ENCODE measurements at regions not wholly inside any gene's neighbourhood (a gene's known extent, or its start where the extent isn't known, plus 50 kb on each side); places are given as distances from the start of the nearest gene placed in this dataset.
A peak's percentile ranks its signal among the peaks of the same experiment; 100 is the strongest.
"Not testable (repeated sequence)": the region's sequence is repeated elsewhere in the genome, so short reads cannot be mapped to it uniquely, and the experiment has no call there.

- no peak overlapping the region for H3K4me3 ChIP-seq
- no peaks in the 10 kb centered on the region for H3K36me3 ChIP-seq (ENCODE audit: low read depth)
- ATAC-seq: no peak
- intact Hi-C loops (cut with DNase I, micrococcal nuclease): no loop called here
- no peak for TF ChIP-seq CTCF (IDR thresholded peaks at IDR 0.05)
- H3K4me1 ChIP-seq (ENCODE audit: low read depth): peaks cover 2% of the 10 kb centered on the region
- H3K9me3 ChIP-seq: no peaks in the 10 kb centered on the region
- DNase-seq: no peak
Measured at GRCh38 chr1:38730511-38731397, 128.8 kb downstream of the RRAGC start.

- no peak for ATAC-seq
- no peak for TF ChIP-seq CTCF (IDR thresholded peaks at IDR 0.05)
- H3K4me1 ChIP-seq (ENCODE audit: low read depth): peaks cover 2% of the 10 kb centered on the region
- no peaks in the 10 kb centered on the region for H3K36me3 ChIP-seq (ENCODE audit: low read depth)
- H3K4me3 ChIP-seq: no peak overlapping the region
- intact Hi-C loops (cut with DNase I, micrococcal nuclease): no loop called here
- H3K9me3 ChIP-seq: no peaks in the 10 kb centered on the region
- DNase-seq: no peak
Measured at GRCh38 chr1:38728585-38728908, 131.0 kb downstream of the RRAGC start.

- ATAC-seq: peak; percentile 80
- Histone ChIP-seq H3K4me1 (ENCODE audit: low read depth) (peaks cover 2% of the 10 kb centered on the region), H3K4me3 (no peak overlapping the region), H3K36me3 (ENCODE audit: low read depth) (no peaks in the 10 kb centered on the region), H3K9me3 (no peaks in the 10 kb centered on the region)
- intact Hi-C loops (cut with DNase I, micrococcal nuclease): no loop called here
- DNase-seq: peak in 2 of 3 donors; percentile 6 to 28
- TF ChIP-seq CTCF (IDR thresholded peaks at IDR 0.05): no peak
Measured at GRCh38 chr1:38727684-38728584, 131.6 kb downstream of the RRAGC start.

GRCh38 chr1:38725321-38725961, 134.1 kb downstream of the RRAGC start:
- DNase-seq; H3K4me3 ChIP-seq; ATAC-seq; H3K4me1 ChIP-seq (ENCODE audit: low read depth); H3K36me3 ChIP-seq (ENCODE audit: low read depth); intact Hi-C loops (cut with DNase I, micrococcal nuclease); H3K9me3 ChIP-seq: not testable (repeated sequence)

- DNase-seq (no peak), ATAC-seq (peak; percentile 12)
- H3K4me3 ChIP-seq: no peak overlapping the region
- no peaks in the 10 kb centered on the region for H3K36me3 ChIP-seq (ENCODE audit: low read depth)
- peaks cover 2% of the 10 kb centered on the region for H3K4me1 ChIP-seq (ENCODE audit: low read depth)
- no peak for TF ChIP-seq CTCF (IDR thresholded peaks at IDR 0.05)
- no peaks in the 10 kb centered on the region for H3K9me3 ChIP-seq
- intact Hi-C loops (cut with DNase I, micrococcal nuclease): no loop called here
Measured at GRCh38 chr1:38724160-38725131, 135.1 kb downstream of the RRAGC start.

Data from mucosa of descending colon (tissue), 3 donors.